ENCODE measurements at regions not wholly inside any gene's neighbourhood (a gene's known extent, or its start where the extent isn't known, plus 50 kb on each side); places are given as distances from the start of the nearest gene placed in this dataset.
"Not testable (repeated sequence)": the region's sequence is repeated elsewhere in the genome, so short reads cannot be mapped to it uniquely, and the experiment has no call there.

DNA sequence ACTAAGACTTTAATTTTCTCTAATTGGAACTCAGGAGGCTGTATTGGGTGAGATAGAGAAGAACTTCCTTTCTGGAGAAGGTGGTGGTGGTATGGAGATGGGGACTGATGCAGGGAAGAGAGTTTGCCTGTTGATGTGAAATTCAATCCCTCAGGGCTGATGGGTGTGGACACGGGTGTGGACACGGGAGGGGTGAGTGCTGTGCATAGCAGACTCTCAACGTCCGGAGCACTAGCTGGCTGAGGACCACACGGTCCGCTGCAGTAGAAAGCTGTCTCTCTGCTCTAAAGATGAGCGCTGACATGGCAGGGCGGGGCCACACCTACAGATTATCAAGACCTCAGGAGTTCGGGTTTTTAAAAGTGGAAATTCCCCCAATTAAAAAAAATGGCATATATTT lies 148.5 kb upstream of the PITRM1 start:
- Histone ChIP-seq H3K4me3 (ENCODE audit: low read depth in 1 of 2, low read length in 2 of 2) (no peak overlapping the region), H3K9ac (ENCODE audit: low read depth in 1 of 2, low read length in 2 of 2) (no peak overlapping the region), H3K27ac (ENCODE audit: low read depth, low read length) (no peak overlapping the region), H3K4me1 (ENCODE audit: control insufficient read depth in 1 of 2, insufficient read depth in 2 of 2, low read length in 2 of 2) (no peaks in the 10 kb centered on the region), H3K27me3 (ENCODE audit: control insufficient read depth in 1 of 2, insufficient read depth in 2 of 2, low read length in 2 of 2) (no peaks in the 10 kb centered on the region), H3K36me3 (ENCODE audit: control insufficient read depth in 1 of 2, insufficient read depth in 2 of 2, low read length in 2 of 2) (no peaks in the 10 kb centered on the region), H3K9me3 (ENCODE audit: control insufficient read depth in 1 of 2, low read length in 2 of 2) (no peaks in the 10 kb centered on the region)

DNA sequence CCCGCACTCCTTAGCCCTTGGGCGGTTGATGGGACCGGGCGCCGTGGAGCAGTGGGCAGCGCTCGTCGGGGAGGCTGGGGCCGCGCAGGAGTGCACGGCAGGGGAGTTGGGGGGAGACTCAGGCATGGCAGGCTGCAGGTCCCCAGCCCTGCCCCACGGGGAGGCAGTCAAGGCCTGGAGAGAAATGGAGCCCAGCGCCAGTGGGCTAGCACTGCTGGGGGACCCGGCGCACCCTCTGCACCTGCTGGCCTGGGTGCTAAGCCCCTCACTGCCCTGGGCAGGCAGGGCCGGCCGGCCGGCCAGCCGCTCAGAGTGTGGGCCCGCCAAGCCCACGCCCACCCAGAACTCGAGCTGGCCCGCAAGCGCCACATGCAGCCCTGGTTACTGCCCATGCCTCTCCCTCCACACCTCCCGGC lies 147.2 kb upstream of the PITRM1 start:
- Histone ChIP-seq H3K4me3 (ENCODE audit: low read depth in 1 of 2, low read length in 2 of 2) (no peak overlapping the region), H3K27ac (ENCODE audit: low read depth, low read length) (no peak overlapping the region), H3K9me3 (ENCODE audit: control insufficient read depth in 1 of 2, low read length in 2 of 2) (no peaks in the 10 kb centered on the region), H3K9ac (ENCODE audit: low read depth in 1 of 2, low read length in 2 of 2) (no peak overlapping the region), H3K36me3 (ENCODE audit: control insufficient read depth in 1 of 2, insufficient read depth in 2 of 2, low read length in 2 of 2) (no peaks in the 10 kb centered on the region), H3K27me3 (ENCODE audit: control insufficient read depth in 1 of 2, insufficient read depth in 2 of 2, low read length in 2 of 2) (no peaks in the 10 kb centered on the region), H3K4me1 (ENCODE audit: control insufficient read depth in 1 of 2, insufficient read depth in 2 of 2, low read length in 2 of 2) (no peaks in the 10 kb centered on the region)

- H3K4me3 ChIP-seq (ENCODE audit: low read depth in 1 of 2, low read length in 2 of 2); H3K9me3 ChIP-seq (ENCODE audit: control insufficient read depth in 1 of 2, low read length in 2 of 2); H3K27me3 ChIP-seq (ENCODE audit: control insufficient read depth in 1 of 2, insufficient read depth in 2 of 2, low read length in 2 of 2); H3K9ac ChIP-seq (ENCODE audit: low read depth in 1 of 2, low read length in 2 of 2); H3K27ac ChIP-seq (ENCODE audit: low read depth, low read length); H3K36me3 ChIP-seq (ENCODE audit: control insufficient read depth in 1 of 2, insufficient read depth in 2 of 2, low read length in 2 of 2); H3K4me1 ChIP-seq (ENCODE audit: control insufficient read depth in 1 of 2, insufficient read depth in 2 of 2, low read length in 2 of 2): not testable (repeated sequence)
These were observed 145.9 kb upstream of the PITRM1 start for GRCh38 chr10:3318480-3318807.

DNA sequence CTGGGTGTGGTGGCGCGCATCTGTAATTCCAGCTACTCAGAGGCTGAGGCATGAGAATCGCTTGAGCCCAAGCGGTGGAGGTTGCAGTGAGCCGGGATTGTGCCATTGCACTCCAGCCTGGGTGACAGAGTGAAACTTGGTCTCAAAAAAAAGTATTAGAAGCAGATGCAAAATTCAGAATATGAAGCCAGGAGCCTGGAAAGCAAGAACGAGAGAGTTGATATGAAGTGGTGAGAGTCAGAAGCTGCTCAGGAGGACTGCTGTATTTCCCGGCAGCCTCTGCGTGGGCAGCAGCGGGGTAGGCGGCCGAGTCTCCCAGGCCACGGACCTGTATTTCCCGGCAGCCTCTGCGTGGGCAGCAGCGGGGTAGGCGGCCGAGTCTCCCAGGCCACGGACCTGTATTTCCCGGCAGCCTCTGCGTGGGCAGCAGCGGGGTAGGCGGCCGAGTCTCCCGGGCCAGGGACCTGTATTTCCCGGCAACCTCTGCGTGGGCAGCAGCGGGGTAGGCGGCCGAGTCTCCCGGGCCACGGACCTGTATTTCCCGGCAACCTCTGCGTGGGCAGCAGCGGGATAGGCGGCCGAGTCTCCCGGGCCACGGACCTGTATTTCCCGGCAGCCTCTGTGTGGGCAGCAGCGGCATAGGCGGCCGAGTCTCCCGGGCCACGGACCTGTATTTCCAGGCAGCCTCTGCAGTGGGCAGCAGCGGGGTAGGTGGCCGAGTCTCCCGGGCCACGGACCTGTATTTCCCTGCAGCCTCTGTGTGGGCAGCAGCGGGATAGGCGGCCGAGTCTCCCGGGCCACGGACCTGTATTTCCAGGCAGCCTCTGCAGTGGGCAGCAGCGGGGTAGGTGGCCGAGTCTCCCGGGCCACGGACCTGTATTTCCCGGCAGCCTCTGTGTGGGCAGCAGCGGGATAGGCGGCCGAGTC lies 145.2 kb upstream of the PITRM1 start:
- H3K4me3 ChIP-seq (ENCODE audit: low read depth in 1 of 2, low read length in 2 of 2); H3K9ac ChIP-seq (ENCODE audit: low read depth in 1 of 2, low read length in 2 of 2); H3K27me3 ChIP-seq (ENCODE audit: control insufficient read depth in 1 of 2, insufficient read depth in 2 of 2, low read length in 2 of 2); H3K36me3 ChIP-seq (ENCODE audit: control insufficient read depth in 1 of 2, insufficient read depth in 2 of 2, low read length in 2 of 2); H3K27ac ChIP-seq (ENCODE audit: low read depth, low read length); H3K9me3 ChIP-seq (ENCODE audit: control insufficient read depth in 1 of 2, low read length in 2 of 2); H3K4me1 ChIP-seq (ENCODE audit: control insufficient read depth in 1 of 2, insufficient read depth in 2 of 2, low read length in 2 of 2): not testable (repeated sequence)

- not testable (repeated sequence) for H3K9me3 ChIP-seq (ENCODE audit: control insufficient read depth in 1 of 2, low read length in 2 of 2)
These were observed 142.0 kb upstream of the PITRM1 start for GRCh38 chr10:3314445-3315085.

DNA sequence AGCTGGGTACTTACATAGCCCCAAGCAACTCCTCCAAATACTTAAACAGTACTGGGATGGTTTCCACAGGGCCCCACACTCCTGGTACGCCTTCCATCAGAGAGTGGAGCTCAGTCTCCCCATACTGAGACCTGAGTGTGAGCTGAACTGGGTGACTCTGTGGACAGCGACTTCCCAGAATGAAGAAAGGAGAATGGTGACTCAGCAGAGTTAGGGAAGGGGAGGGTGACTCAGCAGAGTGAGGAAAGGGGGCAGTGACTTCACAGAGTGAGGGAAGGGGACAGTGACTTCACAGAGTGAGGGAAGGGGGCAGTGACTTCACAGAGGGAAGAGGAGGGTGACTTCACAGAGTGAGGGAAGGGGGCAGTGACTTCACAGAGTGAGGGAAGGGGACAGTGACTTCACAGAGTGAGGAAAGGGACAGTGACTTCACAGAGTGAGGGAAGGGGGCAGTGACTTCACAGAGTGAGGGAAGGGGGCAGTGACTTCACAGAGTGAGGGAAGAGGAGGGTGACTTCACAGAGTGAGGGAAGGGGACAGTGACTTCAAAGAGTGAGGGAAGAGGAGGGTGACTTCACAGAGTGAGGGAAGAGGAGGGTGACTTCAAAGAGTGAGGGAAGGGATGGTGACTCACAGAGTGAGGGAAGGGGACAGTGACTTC lies 141.3 kb upstream of the PITRM1 start:
- H3K9ac ChIP-seq (ENCODE audit: low read depth in 1 of 2, low read length in 2 of 2); H3K4me3 ChIP-seq (ENCODE audit: low read depth in 1 of 2, low read length in 2 of 2); H3K27me3 ChIP-seq (ENCODE audit: control insufficient read depth in 1 of 2, insufficient read depth in 2 of 2, low read length in 2 of 2); H3K27ac ChIP-seq (ENCODE audit: low read depth, low read length); H3K4me1 ChIP-seq (ENCODE audit: control insufficient read depth in 1 of 2, insufficient read depth in 2 of 2, low read length in 2 of 2); H3K9me3 ChIP-seq (ENCODE audit: control insufficient read depth in 1 of 2, low read length in 2 of 2); H3K36me3 ChIP-seq (ENCODE audit: control insufficient read depth in 1 of 2, insufficient read depth in 2 of 2, low read length in 2 of 2): not testable (repeated sequence)

More at GRCh38 chr10:3314445-3315085, 142.0 kb upstream of the PITRM1 start:
- H3K27me3 ChIP-seq (ENCODE audit: control insufficient read depth in 1 of 2, insufficient read depth in 2 of 2, low read length in 2 of 2); H3K36me3 ChIP-seq (ENCODE audit: control insufficient read depth in 1 of 2, insufficient read depth in 2 of 2, low read length in 2 of 2); H3K9ac ChIP-seq (ENCODE audit: low read depth in 1 of 2, low read length in 2 of 2); H3K27ac ChIP-seq (ENCODE audit: low read depth, low read length); H3K4me3 ChIP-seq (ENCODE audit: low read depth in 1 of 2, low read length in 2 of 2); H3K4me1 ChIP-seq (ENCODE audit: control insufficient read depth in 1 of 2, insufficient read depth in 2 of 2, low read length in 2 of 2): not testable (repeated sequence)

GRCh38 chr10:3312403-3312940 lies 139.9 kb upstream of the PITRM1 start:
- H3K4me1 ChIP-seq (ENCODE audit: control insufficient read depth in 1 of 2, insufficient read depth in 2 of 2, low read length in 2 of 2) = no peaks in the 10 kb centered on the region
- no peak overlapping the region for H3K4me3 ChIP-seq (ENCODE audit: low read depth in 1 of 2, low read length in 2 of 2)
- H3K36me3 ChIP-seq (ENCODE audit: control insufficient read depth in 1 of 2, insufficient read depth in 2 of 2, low read length in 2 of 2) = no peaks in the 10 kb centered on the region
- H3K27me3 ChIP-seq (ENCODE audit: control insufficient read depth in 1 of 2, insufficient read depth in 2 of 2, low read length in 2 of 2) = peaks cover 0 to 9% of the 10 kb centered on the region in 2 donors
- no peak overlapping the region for H3K9ac ChIP-seq (ENCODE audit: low read depth in 1 of 2, low read length in 2 of 2)
- no peaks in the 10 kb centered on the region for H3K9me3 ChIP-seq (ENCODE audit: control insufficient read depth in 1 of 2, low read length in 2 of 2)
- H3K27ac ChIP-seq (ENCODE audit: low read depth, low read length) = no peak overlapping the region

GRCh38 chr10:3310016-3310784 lies 137.6 kb upstream of the PITRM1 start:
- Histone ChIP-seq H3K27ac (ENCODE audit: low read depth, low read length) (no peak overlapping the region), H3K4me1 (ENCODE audit: control insufficient read depth in 1 of 2, insufficient read depth in 2 of 2, low read length in 2 of 2) (no peaks in the 10 kb centered on the region), H3K9ac (ENCODE audit: low read depth in 1 of 2, low read length in 2 of 2) (no peak overlapping the region), H3K27me3 (ENCODE audit: control insufficient read depth in 1 of 2, insufficient read depth in 2 of 2, low read length in 2 of 2) (peaks cover 0 to 11% of the 10 kb centered on the region in 2 donors), H3K36me3 (ENCODE audit: control insufficient read depth in 1 of 2, insufficient read depth in 2 of 2, low read length in 2 of 2) (no peaks in the 10 kb centered on the region), H3K9me3 (ENCODE audit: control insufficient read depth in 1 of 2, low read length in 2 of 2) (no peaks in the 10 kb centered on the region), H3K4me3 (ENCODE audit: low read depth in 1 of 2, low read length in 2 of 2) (no peak overlapping the region)

GRCh38 chr10:3306050-3306449 lies 133.5 kb upstream of the PITRM1 start:
- Histone ChIP-seq H3K36me3 (ENCODE audit: control insufficient read depth in 1 of 2, insufficient read depth in 2 of 2, low read length in 2 of 2) (no peaks in the 10 kb centered on the region), H3K27me3 (ENCODE audit: control insufficient read depth in 1 of 2, insufficient read depth in 2 of 2, low read length in 2 of 2) (peaks cover 0 to 8% of the 10 kb centered on the region in 2 donors), H3K9ac (ENCODE audit: low read depth in 1 of 2, low read length in 2 of 2) (no peak overlapping the region), H3K4me3 (ENCODE audit: low read depth in 1 of 2, low read length in 2 of 2) (no peak overlapping the region), H3K9me3 (ENCODE audit: control insufficient read depth in 1 of 2, low read length in 2 of 2) (no peaks in the 10 kb centered on the region), H3K4me1 (ENCODE audit: control insufficient read depth in 1 of 2, insufficient read depth in 2 of 2, low read length in 2 of 2) (no peaks in the 10 kb centered on the region), H3K27ac (ENCODE audit: low read depth, low read length) (no peak overlapping the region)

All from duodenal mucosa (tissue), 2 donors.